Astrocyte (in vitro differentiated cells and primary cell): ENCODE measurements at regions not wholly inside any gene's neighbourhood (a gene's known extent, or its start where the extent isn't known, plus 50 kb on each side); places are given as distances from the start of the nearest gene placed in this dataset.

Source experiments
- DNase-seq: peaks from one replicate; pipeline ENCODE4 v3.0.0-alpha.2; 2010; ENCODE audit warnings: low read depth
- FAIRE-seq: peaks from 2 replicates; lab custom pipeline; 2011; peaks lifted over from hg19 to GRCh38; lab: Jason Lieb, UNC
- H2AFZ ChIP-seq: 2 replicates; pipeline ENCODE4 v1.6.0; 2012; ENCODE audit warnings: low read depth, low read length, inconsistent platforms
- H3K27ac ChIP-seq: 2 replicates; pipeline ENCODE4 v1.5.1; 2011; ENCODE audit warnings: low read depth, low read length, inconsistent platforms
- H3K27me3 ChIP-seq: 2 replicates; pipeline ENCODE4 v1.6.0; 2011; ENCODE audit warnings: low read length, inconsistent platforms; ENCODE audit not compliant: insufficient read depth
- H3K36me3 ChIP-seq: 2 replicates; pipeline ENCODE4 v1.5.1; 2011; ENCODE audit warnings: low read length, inconsistent platforms; ENCODE audit not compliant: insufficient read depth
- H3K4me1 ChIP-seq: 2 replicates; pipeline ENCODE4 v1.5.1; 2011; ENCODE audit warnings: low read length, inconsistent platforms; ENCODE audit not compliant: insufficient read depth
- H3K4me2 ChIP-seq: 2 replicates; pipeline ENCODE4 v1.6.0; 2012; ENCODE audit warnings: low read length, inconsistent platforms
- H3K4me3 ChIP-seq: 2 replicates; pipeline ENCODE4 v1.5.1; 2011; ENCODE audit warnings: low read depth, mild to moderate bottlenecking, low read length, inconsistent platforms; ENCODE audit not compliant: insufficient read depth
- H3K79me2 ChIP-seq: 2 replicates; pipeline ENCODE4 v1.6.0; 2012; ENCODE audit warnings: mild to moderate bottlenecking, low read length, inconsistent platforms; ENCODE audit not compliant: insufficient read depth
- H3K9ac ChIP-seq: 2 replicates; pipeline ENCODE4 v1.6.0; 2012; ENCODE audit warnings: mild to moderate bottlenecking, low read length, inconsistent platforms
- H3K9me3 ChIP-seq: 2 replicates; pipeline ENCODE4 v1.5.1; 2012; ENCODE audit warnings: low read depth, mild to moderate bottlenecking, low read length, inconsistent platforms; ENCODE audit not compliant: insufficient read depth
- H4K20me1 ChIP-seq: 2 replicates; pipeline ENCODE4 v1.6.0; 2012; ENCODE audit warnings: low read length, inconsistent platforms; ENCODE audit not compliant: insufficient read depth
- H3K27ac Mint-ChIP-seq: one replicate; pipeline ENCODE4 v1.8.0; 2021; ENCODE audit warnings: mild to moderate bottlenecking, mixed read lengths; ENCODE audit not compliant: unreplicated experiment
- H3K27me3 Mint-ChIP-seq: one replicate; pipeline ENCODE4 v1.8.0; 2021; ENCODE audit warnings: low read depth, mixed read lengths; ENCODE audit not compliant: unreplicated experiment
- H3K36me3 Mint-ChIP-seq: one replicate; pipeline ENCODE4 v1.8.0; 2021; ENCODE audit warnings: low read depth, mixed read lengths; ENCODE audit not compliant: unreplicated experiment
- H3K4me1 Mint-ChIP-seq: one replicate; pipeline ENCODE4 v1.8.0; 2021; ENCODE audit warnings: low read depth, mixed read lengths; ENCODE audit not compliant: unreplicated experiment
- H3K4me3 Mint-ChIP-seq: one replicate; pipeline ENCODE4 v1.8.0; 2021; ENCODE audit warnings: mild to moderate bottlenecking, moderate library complexity, mixed read lengths; ENCODE audit not compliant: unreplicated experiment
- H3K9me3 Mint-ChIP-seq: one replicate; pipeline ENCODE4 v1.8.0; 2021; ENCODE audit warnings: mild to moderate bottlenecking, mixed read lengths; ENCODE audit not compliant: unreplicated experiment
- EZH2 ChIP-seq: IDR thresholded peaks from 2 replicates; pipeline ENCODE4 v1.6.1; 2012; ENCODE audit warnings: mild to moderate bottlenecking, low read length, inconsistent platforms; ENCODE audit not compliant: insufficient read depth
- TF ChIP-seq, protein P1 (sequence below): IDR thresholded peaks from 2 replicates; pipeline ENCODE4 v1.5.1; 2011; ENCODE audit warnings: low read depth, mild to moderate bottlenecking, inconsistent platforms, low read length, moderate library complexity; ENCODE audit not compliant: insufficient read depth

- Mint-ChIP-seq H3K27ac (peak overlapping the region; percentile 10), H3K4me1 (peaks cover 2% of the 10 kb centered on the region), H3K9me3 (peaks cover 3% of the 10 kb centered on the region), H3K36me3 (no peaks in the 10 kb centered on the region), H3K4me3 (no peak overlapping the region), H3K27me3 (peaks cover 15% of the 10 kb centered on the region)
- Histone ChIP-seq H3K9ac (no peak overlapping the region), H3K36me3 (no peaks in the 10 kb centered on the region), H3K4me3 (no peak overlapping the region), H3K9me3 (no peaks in the 10 kb centered on the region), H3K27me3 (no peaks in the 10 kb centered on the region), H2AFZ (no peak overlapping the region), H3K27ac (no peak overlapping the region), H3K79me2 (no peaks in the 10 kb centered on the region), H4K20me1 (no peaks in the 10 kb centered on the region), H3K4me1 (peaks cover 8% of the 10 kb centered on the region), H3K4me2 (no peak overlapping the region)
- FAIRE-seq, result no peak
- DNase-seq, result no peak
- TF ChIP-seq, protein P1, sequence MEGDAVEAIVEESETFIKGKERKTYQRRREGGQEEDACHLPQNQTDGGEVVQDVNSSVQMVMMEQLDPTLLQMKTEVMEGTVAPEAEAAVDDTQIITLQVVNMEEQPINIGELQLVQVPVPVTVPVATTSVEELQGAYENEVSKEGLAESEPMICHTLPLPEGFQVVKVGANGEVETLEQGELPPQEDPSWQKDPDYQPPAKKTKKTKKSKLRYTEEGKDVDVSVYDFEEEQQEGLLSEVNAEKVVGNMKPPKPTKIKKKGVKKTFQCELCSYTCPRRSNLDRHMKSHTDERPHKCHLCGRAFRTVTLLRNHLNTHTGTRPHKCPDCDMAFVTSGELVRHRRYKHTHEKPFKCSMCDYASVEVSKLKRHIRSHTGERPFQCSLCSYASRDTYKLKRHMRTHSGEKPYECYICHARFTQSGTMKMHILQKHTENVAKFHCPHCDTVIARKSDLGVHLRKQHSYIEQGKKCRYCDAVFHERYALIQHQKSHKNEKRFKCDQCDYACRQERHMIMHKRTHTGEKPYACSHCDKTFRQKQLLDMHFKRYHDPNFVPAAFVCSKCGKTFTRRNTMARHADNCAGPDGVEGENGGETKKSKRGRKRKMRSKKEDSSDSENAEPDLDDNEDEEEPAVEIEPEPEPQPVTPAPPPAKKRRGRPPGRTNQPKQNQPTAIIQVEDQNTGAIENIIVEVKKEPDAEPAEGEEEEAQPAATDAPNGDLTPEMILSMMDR, result no peak
- no peak for TF ChIP-seq EZH2
Measured at GRCh38 chr20:4635781-4636180, 50.5 kb upstream of the PRNP start.

DNA sequence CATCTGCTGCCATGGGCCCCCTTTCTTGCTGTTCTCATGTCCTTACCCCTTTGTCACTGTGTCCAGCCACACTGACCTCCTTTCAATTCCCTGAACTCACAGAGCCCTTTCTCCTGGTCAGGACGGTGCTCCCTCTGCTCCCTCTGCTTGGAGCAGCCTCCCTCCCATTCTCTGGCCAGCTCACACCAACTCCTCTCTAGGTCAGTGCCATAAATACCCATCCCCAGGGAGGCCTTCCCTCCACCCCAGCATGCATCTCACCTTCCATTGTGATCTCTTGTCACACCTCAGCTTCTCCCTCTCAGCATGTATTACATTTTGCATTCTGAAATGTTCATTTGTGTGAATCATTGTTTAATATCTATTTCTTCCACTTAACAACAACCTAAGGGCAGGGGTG lies 50.9 kb upstream of the PRNP start:
- H3K9me3 Mint-ChIP-seq, result peaks cover 3% of the 10 kb centered on the region

GRCh38 chr20:4633780-4634179 lies 52.5 kb upstream of the PRNP start:
- Histone ChIP-seq H3K9me3 (no peaks in the 10 kb centered on the region), H3K27ac (no peak overlapping the region), H3K4me1 (peaks cover 8% of the 10 kb centered on the region), H3K79me2 (no peaks in the 10 kb centered on the region), H4K20me1 (no peaks in the 10 kb centered on the region), H3K9ac (no peak overlapping the region), H2AFZ (no peak overlapping the region), H3K4me2 (peak overlapping the region; percentile 54), H3K4me3 (no peak overlapping the region), H3K27me3 (no peaks in the 10 kb centered on the region), H3K36me3 (no peaks in the 10 kb centered on the region)
- FAIRE-seq (peak; percentile 97), DNase-seq (peak; percentile 96)
- H3K27me3 Mint-ChIP-seq, result peaks cover 18% of the 10 kb centered on the region
- peaks cover 3% of the 10 kb centered on the region for H3K9me3 Mint-ChIP-seq
- no peak overlapping the region for H3K4me3 Mint-ChIP-seq
- no peaks in the 10 kb centered on the region for H3K36me3 Mint-ChIP-seq
- H3K4me1 Mint-ChIP-seq, result peaks cover 2% of the 10 kb centered on the region
- H3K27ac Mint-ChIP-seq, result no peak overlapping the region
- TF ChIP-seq, protein P1, result no peak

More for the DNA sequence above, 50.9 kb upstream of the PRNP start:
- Histone ChIP-seq H3K9me3 (no peaks in the 10 kb centered on the region), H2AFZ (no peak overlapping the region), H3K4me1 (peaks cover 8% of the 10 kb centered on the region), H3K4me3 (no peak overlapping the region), H3K9ac (no peak overlapping the region), H3K27ac (no peak overlapping the region), H3K36me3 (no peaks in the 10 kb centered on the region), H4K20me1 (no peaks in the 10 kb centered on the region), H3K79me2 (no peaks in the 10 kb centered on the region), H3K4me2 (no peak overlapping the region), H3K27me3 (no peaks in the 10 kb centered on the region)
- no peaks in the 10 kb centered on the region for H3K36me3 Mint-ChIP-seq
- peaks cover 2% of the 10 kb centered on the region for H3K4me1 Mint-ChIP-seq
- peaks cover 15% of the 10 kb centered on the region for H3K27me3 Mint-ChIP-seq
- no peak overlapping the region for H3K27ac Mint-ChIP-seq
- no peak overlapping the region for H3K4me3 Mint-ChIP-seq
- TF ChIP-seq, protein P1, result no peak
- TF ChIP-seq EZH2, result no peak
- DNase-seq (no peak), FAIRE-seq (no peak)
